Activated CD8-positive, alpha-beta T cell treated with anti-CD3 and anti-CD28 coated beads for 36 hours (primary cell): ENCODE measurements at regions not wholly inside any gene's neighbourhood (a gene's known extent, or its start where the extent isn't known, plus 50 kb on each side); places are given as distances from the start of the nearest gene placed in this dataset.

ENCODE experiments used
- ATAC-seq: fragments of 200-7000 bp; cut with Tn5 transposase; one replicate; pipeline ENCODE4 v1.10.0; 2021; ENCODE audit warnings: mild to moderate bottlenecking, moderate library complexity
- CTCF ChIA-PET: fragments of 350-600 bp; sonication (Branson Sonifier 250); formaldehyde crosslinking; loops from one replicate; lab custom pipeline; 2021; ENCODE audit warnings: antibody characterized with exemption; lab: Charles Lee
- POLR2A ChIA-PET: fragments of 350-600 bp; sonication (Branson Sonifier 250); formaldehyde crosslinking; loops from one replicate; lab custom pipeline; 2021; ENCODE audit warnings: antibody characterized with exemption; lab: Charles Lee
- DNase-seq: peaks from one replicate; pipeline ENCODE4 v3.0.0-alpha.2; 2020
- H3K27ac Mint-ChIP-seq: one replicate; pipeline ENCODE4 v1.8.0; 2021; ENCODE audit warnings: mild to moderate bottlenecking, mixed read lengths
- H3K27me3 Mint-ChIP-seq: one replicate; pipeline ENCODE4 v1.8.0; 2021; ENCODE audit warnings: mixed read lengths
- H3K36me3 Mint-ChIP-seq: one replicate; pipeline ENCODE4 v1.8.0; 2021; ENCODE audit warnings: low read depth, mixed read lengths
- H3K4me1 Mint-ChIP-seq: one replicate; pipeline ENCODE4 v1.8.0; 2021; ENCODE audit warnings: low read depth, mixed read lengths
- H3K4me3 Mint-ChIP-seq: one replicate; pipeline ENCODE4 v1.8.0; 2021; ENCODE audit warnings: mild to moderate bottlenecking, moderate library complexity, mixed read lengths
- H3K9me3 Mint-ChIP-seq: one replicate; pipeline ENCODE4 v1.8.0; 2021; ENCODE audit warnings: mixed read lengths
- CTCF ChIP-seq: fragments of 200-600 bp; IDR thresholded peaks from one replicate; pipeline ENCODE4 v1.8.0; 2022; ENCODE audit warnings: antibody characterized with exemption, mild to moderate bottlenecking
- intact Hi-C: fragments of 100-400 bp; cut with micrococcal nuclease; formaldehyde crosslinking; loops from one replicate; pipeline ENCODE4 v1.10.0; 2022

- Mint-ChIP-seq H3K27ac (no peak overlapping the region), H3K4me1 (no peaks in the 10 kb centered on the region), H3K27me3 (peaks cover 13% of the 10 kb centered on the region), H3K9me3 (peaks cover 4% of the 10 kb centered on the region), H3K36me3 (no peaks in the 10 kb centered on the region), H3K4me3 (no peak overlapping the region)
- intact Hi-C loops = no loop called here
- ATAC-seq (no peak), DNase-seq (no peak)
- ChIA-PET CTCF (no interaction called here), POLR2A (no interaction called here)
- no peak for TF ChIP-seq CTCF
Observed at GRCh38 chr1:4033713-4034112, 133.6 kb upstream of the C1orf174 start.

GRCh38 chr1:4034318-4034887 is 134.3 kb upstream of the C1orf174 start:
- POLR2A ChIA-PET = no interaction called here
- DNase-seq = no peak

GRCh38 chr1:4044967-4045366 is 144.9 kb upstream of the C1orf174 start:
- intact Hi-C loops = no loop called here
- H3K4me1 Mint-ChIP-seq = peaks cover 15% of the 10 kb centered on the region
- no peaks in the 10 kb centered on the region for H3K9me3 Mint-ChIP-seq
- ATAC-seq (no peak), DNase-seq (no peak)
- ChIA-PET POLR2A (no interaction called here), CTCF (interaction anchor here (0.7 kb wide), 1 partner anchor 370 kb away, joined by 3 read pairs; no protein-coding TSS in a partner anchor)
- no peaks in the 10 kb centered on the region for H3K36me3 Mint-ChIP-seq
- no peak overlapping the region for H3K4me3 Mint-ChIP-seq
- TF ChIP-seq CTCF = no peak
- H3K27ac Mint-ChIP-seq = no peak overlapping the region
- peaks cover 3% of the 10 kb centered on the region for H3K27me3 Mint-ChIP-seq

More at GRCh38 chr1:4034318-4034887, 134.3 kb upstream of the C1orf174 start:
- H3K27me3 Mint-ChIP-seq = peaks cover 13% of the 10 kb centered on the region
- CTCF ChIA-PET = no interaction called here
- intact Hi-C loops = no loop called here
- no peak for TF ChIP-seq CTCF
- H3K36me3 Mint-ChIP-seq = no peaks in the 10 kb centered on the region
- no peak overlapping the region for H3K4me3 Mint-ChIP-seq
- peaks cover 4% of the 10 kb centered on the region for H3K9me3 Mint-ChIP-seq
- H3K4me1 Mint-ChIP-seq = no peaks in the 10 kb centered on the region
- no peak for ATAC-seq
- no peak overlapping the region for H3K27ac Mint-ChIP-seq

- DNase-seq (no peak), ATAC-seq (no peak)
- Mint-ChIP-seq H3K27me3 (peaks cover 3% of the 10 kb centered on the region), H3K9me3 (no peaks in the 10 kb centered on the region), H3K36me3 (no peaks in the 10 kb centered on the region), H3K4me1 (peaks cover 15% of the 10 kb centered on the region), H3K4me3 (no peak overlapping the region), H3K27ac (no peak overlapping the region)
- TF ChIP-seq CTCF = no peak
- ChIA-PET CTCF (interaction anchor here (0.7 kb wide), 1 partner anchor 369 kb away, joined by 3 read pairs; no protein-coding TSS in a partner anchor), POLR2A (no interaction called here)
- intact Hi-C loops = no loop called here
Observed at GRCh38 chr1:4045397-4046010, 145.4 kb upstream of the C1orf174 start.

- intact Hi-C loops = no loop called here
- Mint-ChIP-seq H3K27me3 (peaks cover 3% of the 10 kb centered on the region), H3K4me3 (no peak overlapping the region), H3K4me1 (peaks cover 14% of the 10 kb centered on the region), H3K9me3 (no peaks in the 10 kb centered on the region), H3K27ac (no peak overlapping the region), H3K36me3 (no peaks in the 10 kb centered on the region)
- ATAC-seq (peak; percentile 61), DNase-seq (peak; percentile 48)
- TF ChIP-seq CTCF = no peak
- CTCF ChIA-PET = interaction anchor here (0.5 kb wide), 1 partner anchor 65 kb away, joined by 3 read pairs; no protein-coding TSS in a partner anchor
- POLR2A ChIA-PET = no interaction called here
Observed at GRCh38 chr1:4046836-4047461, 146.9 kb upstream of the C1orf174 start.
